ENCODE measurements at regions not wholly inside any gene's neighbourhood (a gene's known extent, or its start where the extent isn't known, plus 50 kb on each side); places are given as distances from the start of the nearest gene placed in this dataset.

GRCh38 chrX:137215467-137215866 lies 181.7 kb upstream of the GPR101 start:
- no peaks in the 10 kb centered on the region for H4K20me1 ChIP-seq (ENCODE audit: insufficient read depth)
- no peak for DNase-seq
- H3K79me2 ChIP-seq (ENCODE audit: insufficient read depth) = no peaks in the 10 kb centered on the region
- H3K27me3 ChIP-seq (ENCODE audit: insufficient read depth) = no peaks in the 10 kb centered on the region
- H3K9ac ChIP-seq = no peak overlapping the region
- WGBS (ENCODE audit: low lambda C conversion rate) = 0% methylated on average over 1 of the region's 1 CpG
- no peak overlapping the region for H3K4me2 ChIP-seq
- H3K36me3 ChIP-seq (replicated peaks in 1 of 2; ENCODE audit: control insufficient read depth in 1 of 2, insufficient read depth in 2 of 2, low read length in 1 of 2) = no peaks in the 10 kb centered on the region
- TF ChIP-seq CHD2 (IDR thresholded peaks at IDR 0.05; ENCODE audit: low read length, partially characterized antibody) (no peak), MEF2A (IDR thresholded peaks at IDR 0.05; ENCODE audit: borderline replicate concordance, low read depth) (no peak)
- TF ChIP-seq, protein P1, sequence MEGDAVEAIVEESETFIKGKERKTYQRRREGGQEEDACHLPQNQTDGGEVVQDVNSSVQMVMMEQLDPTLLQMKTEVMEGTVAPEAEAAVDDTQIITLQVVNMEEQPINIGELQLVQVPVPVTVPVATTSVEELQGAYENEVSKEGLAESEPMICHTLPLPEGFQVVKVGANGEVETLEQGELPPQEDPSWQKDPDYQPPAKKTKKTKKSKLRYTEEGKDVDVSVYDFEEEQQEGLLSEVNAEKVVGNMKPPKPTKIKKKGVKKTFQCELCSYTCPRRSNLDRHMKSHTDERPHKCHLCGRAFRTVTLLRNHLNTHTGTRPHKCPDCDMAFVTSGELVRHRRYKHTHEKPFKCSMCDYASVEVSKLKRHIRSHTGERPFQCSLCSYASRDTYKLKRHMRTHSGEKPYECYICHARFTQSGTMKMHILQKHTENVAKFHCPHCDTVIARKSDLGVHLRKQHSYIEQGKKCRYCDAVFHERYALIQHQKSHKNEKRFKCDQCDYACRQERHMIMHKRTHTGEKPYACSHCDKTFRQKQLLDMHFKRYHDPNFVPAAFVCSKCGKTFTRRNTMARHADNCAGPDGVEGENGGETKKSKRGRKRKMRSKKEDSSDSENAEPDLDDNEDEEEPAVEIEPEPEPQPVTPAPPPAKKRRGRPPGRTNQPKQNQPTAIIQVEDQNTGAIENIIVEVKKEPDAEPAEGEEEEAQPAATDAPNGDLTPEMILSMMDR (IDR thresholded peaks at IDR 0.05) = no peak
- TF ChIP-seq, protein P2, sequence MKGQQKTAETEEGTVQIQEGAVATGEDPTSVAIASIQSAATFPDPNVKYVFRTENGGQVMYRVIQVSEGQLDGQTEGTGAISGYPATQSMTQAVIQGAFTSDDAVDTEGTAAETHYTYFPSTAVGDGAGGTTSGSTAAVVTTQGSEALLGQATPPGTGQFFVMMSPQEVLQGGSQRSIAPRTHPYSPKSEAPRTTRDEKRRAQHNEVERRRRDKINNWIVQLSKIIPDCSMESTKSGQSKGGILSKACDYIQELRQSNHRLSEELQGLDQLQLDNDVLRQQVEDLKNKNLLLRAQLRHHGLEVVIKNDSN (IDR thresholded peaks at IDR 0.05; ENCODE audit: borderline replicate concordance, low read depth) = no peak
- no peak overlapping the region for H3K4me3 ChIP-seq (ENCODE audit: low read depth in 2 of 2, low read length in 1 of 2)
- H3K9me2 ChIP-seq = no peaks in the 10 kb centered on the region
- 0 out of 2 replicates have a peak, but pooled peaks cover 4% of the 10 kb centered on the region for H3K9me3 ChIP-seq
- ChIA-PET POLR2A (no interaction called here), CTCF (no interaction called here)
- H2AFZ ChIP-seq (ENCODE audit: low read depth) = no peak overlapping the region
- H3F3A ChIP-seq (replicated peaks; ENCODE audit: insufficient read depth) = no peaks in the 10 kb centered on the region
- no peak overlapping the region for H3K27ac ChIP-seq (ENCODE audit: low read depth in 2 of 2, low read length in 1 of 2)
- H3K4me1 ChIP-seq (ENCODE audit: control insufficient read depth in 1 of 2, insufficient read depth in 2 of 2, low read depth in 1 of 2, low read length in 1 of 2) = no peaks in the 10 kb centered on the region

DNA sequence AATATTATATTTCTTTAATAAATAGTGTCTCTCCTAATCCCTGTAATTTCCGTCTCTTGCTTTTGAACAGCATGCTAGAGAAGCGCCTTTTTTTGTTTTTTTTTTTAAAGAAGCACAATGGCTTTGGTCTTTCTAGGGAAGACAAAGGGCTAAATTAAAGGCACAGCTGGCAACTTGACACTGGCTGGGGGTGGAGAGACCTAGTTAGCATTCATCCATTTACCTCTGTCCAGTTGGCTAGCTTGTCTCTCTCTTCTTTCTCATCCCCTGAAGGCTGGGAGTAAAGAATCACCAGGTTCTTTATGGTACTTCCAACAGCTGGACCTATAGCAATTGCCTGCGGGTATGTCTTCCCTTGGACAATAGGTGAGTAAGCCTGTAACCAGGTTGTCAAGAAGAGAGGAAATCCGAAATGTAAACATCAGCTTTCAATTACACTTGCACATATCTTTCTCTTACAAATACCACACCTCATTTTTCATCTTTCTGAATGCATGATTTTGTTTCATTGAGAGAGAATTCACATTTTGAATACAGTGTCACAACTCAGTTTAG lies 178.4 kb upstream of the GPR101 start:
- ChIA-PET CTCF (no interaction called here), POLR2A (no interaction called here)
- WGBS (ENCODE audit: low lambda C conversion rate) = 2% methylated on average over 4 of the region's 4 CpGs
- Histone ChIP-seq H3K4me1 (ENCODE audit: control insufficient read depth in 1 of 2, insufficient read depth in 2 of 2, low read depth in 1 of 2, low read length in 1 of 2) (no peaks in the 10 kb centered on the region), H3K36me3 (replicated peaks in 1 of 2; ENCODE audit: control insufficient read depth in 1 of 2, insufficient read depth in 2 of 2, low read length in 1 of 2) (no peaks in the 10 kb centered on the region), H3K27ac (ENCODE audit: low read depth in 2 of 2, low read length in 1 of 2) (no peak overlapping the region), H3K79me2 (ENCODE audit: insufficient read depth) (no peaks in the 10 kb centered on the region), H4K20me1 (ENCODE audit: insufficient read depth) (no peaks in the 10 kb centered on the region), H3K4me3 (ENCODE audit: low read depth in 2 of 2, low read length in 1 of 2) (no peak overlapping the region), H2AFZ (ENCODE audit: low read depth) (no peak overlapping the region), H3K9me2 (no peaks in the 10 kb centered on the region), H3K4me2 (no peak overlapping the region), H3K9ac (no peak overlapping the region), H3K9me3 (0 out of 2 replicates have a peak, but pooled peaks cover 4% of the 10 kb centered on the region), H3F3A (replicated peaks; ENCODE audit: insufficient read depth) (no peaks in the 10 kb centered on the region), H3K27me3 (ENCODE audit: insufficient read depth) (no peaks in the 10 kb centered on the region)
- no peak for DNase-seq
- TF ChIP-seq FOXJ3 (CRISPR knock-in tag; IDR thresholded peaks at IDR 0.05) (no peak), FOSL2 (IDR thresholded peaks at IDR 0.05; ENCODE audit: borderline replicate concordance, low read depth) (no peak), FOXM1 (IDR thresholded peaks at IDR 0.05; ENCODE audit: low read depth) (no peak), POLR2AphosphoS5 (IDR thresholded peaks at IDR 0.05; ENCODE audit: low read depth, low read length) (no peak), YY1 (IDR thresholded peaks at IDR 0.05; ENCODE audit: low read depth) (no peak), MEF2A (IDR thresholded peaks at IDR 0.05; ENCODE audit: borderline replicate concordance, low read depth) (no peak), SMC3 (IDR thresholded peaks at IDR 0.05; ENCODE audit: low read depth, low read length) (no peak), NFIC (IDR thresholded peaks at IDR 0.05; ENCODE audit: borderline replicate concordance) (no peak), MXI1 (IDR thresholded peaks at IDR 0.05; ENCODE audit: low read depth, low read length) (no peak), REST (IDR thresholded peaks at IDR 0.05; ENCODE audit: low read depth, low read length) (no peak)
- TF ChIP-seq, protein P3, sequence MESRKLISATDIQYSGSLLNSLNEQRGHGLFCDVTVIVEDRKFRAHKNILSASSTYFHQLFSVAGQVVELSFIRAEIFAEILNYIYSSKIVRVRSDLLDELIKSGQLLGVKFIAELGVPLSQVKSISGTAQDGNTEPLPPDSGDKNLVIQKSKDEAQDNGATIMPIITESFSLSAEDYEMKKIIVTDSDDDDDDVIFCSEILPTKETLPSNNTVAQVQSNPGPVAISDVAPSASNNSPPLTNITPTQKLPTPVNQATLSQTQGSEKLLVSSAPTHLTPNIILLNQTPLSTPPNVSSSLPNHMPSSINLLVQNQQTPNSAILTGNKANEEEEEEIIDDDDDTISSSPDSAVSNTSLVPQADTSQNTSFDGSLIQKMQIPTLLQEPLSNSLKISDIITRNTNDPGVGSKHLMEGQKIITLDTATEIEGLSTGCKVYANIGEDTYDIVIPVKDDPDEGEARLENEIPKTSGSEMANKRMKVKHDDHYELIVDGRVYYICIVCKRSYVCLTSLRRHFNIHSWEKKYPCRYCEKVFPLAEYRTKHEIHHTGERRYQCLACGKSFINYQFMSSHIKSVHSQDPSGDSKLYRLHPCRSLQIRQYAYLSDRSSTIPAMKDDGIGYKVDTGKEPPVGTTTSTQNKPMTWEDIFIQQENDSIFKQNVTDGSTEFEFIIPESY (IDR thresholded peaks at IDR 0.05; ENCODE audit: borderline replicate concordance, low read depth) = no peak
- TF ChIP-seq, protein P4, sequence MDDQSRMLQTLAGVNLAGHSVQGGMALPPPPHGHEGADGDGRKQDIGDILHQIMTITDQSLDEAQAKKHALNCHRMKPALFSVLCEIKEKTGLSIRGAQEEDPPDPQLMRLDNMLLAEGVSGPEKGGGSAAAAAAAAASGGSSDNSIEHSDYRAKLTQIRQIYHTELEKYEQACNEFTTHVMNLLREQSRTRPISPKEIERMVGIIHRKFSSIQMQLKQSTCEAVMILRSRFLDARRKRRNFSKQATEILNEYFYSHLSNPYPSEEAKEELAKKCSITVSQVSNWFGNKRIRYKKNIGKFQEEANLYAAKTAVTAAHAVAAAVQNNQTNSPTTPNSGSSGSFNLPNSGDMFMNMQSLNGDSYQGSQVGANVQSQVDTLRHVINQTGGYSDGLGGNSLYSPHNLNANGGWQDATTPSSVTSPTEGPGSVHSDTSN (IDR thresholded peaks at IDR 0.05) = no peak
- TF ChIP-seq, protein P5, sequence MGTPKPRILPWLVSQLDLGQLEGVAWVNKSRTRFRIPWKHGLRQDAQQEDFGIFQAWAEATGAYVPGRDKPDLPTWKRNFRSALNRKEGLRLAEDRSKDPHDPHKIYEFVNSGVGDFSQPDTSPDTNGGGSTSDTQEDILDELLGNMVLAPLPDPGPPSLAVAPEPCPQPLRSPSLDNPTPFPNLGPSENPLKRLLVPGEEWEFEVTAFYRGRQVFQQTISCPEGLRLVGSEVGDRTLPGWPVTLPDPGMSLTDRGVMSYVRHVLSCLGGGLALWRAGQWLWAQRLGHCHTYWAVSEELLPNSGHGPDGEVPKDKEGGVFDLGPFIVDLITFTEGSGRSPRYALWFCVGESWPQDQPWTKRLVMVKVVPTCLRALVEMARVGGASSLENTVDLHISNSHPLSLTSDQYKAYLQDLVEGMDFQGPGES (IDR thresholded peaks at IDR 0.05; ENCODE audit: low read depth, low read length) = no peak

Measured in SK-N-SH (cell line).